ENCODE measurements at regions not wholly inside any gene's neighbourhood (a gene's known extent, or its start where the extent isn't known, plus 50 kb on each side); places are given as distances from the start of the nearest gene placed in this dataset.

DNA sequence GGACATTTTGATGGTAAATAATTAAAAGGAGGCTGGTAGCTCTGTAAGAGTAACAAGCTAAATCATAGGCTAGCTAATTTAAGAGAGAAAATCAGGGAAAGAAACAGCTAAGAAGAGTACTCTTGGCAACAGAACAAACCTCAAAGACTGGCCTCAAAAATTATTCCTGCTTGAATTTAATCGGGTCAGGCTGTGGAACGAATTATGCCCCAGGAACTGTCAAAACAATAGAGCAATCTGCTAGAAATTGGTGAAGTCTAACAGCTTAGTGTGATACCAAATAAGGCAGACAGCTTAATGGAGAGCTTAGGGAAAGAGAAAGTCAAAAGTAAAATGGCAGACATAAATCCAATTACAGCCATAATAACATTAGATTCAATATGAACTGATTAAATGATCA is 215.7 kb downstream of the MREG start:
- Histone ChIP-seq H3F3A (ENCODE audit: control insufficient read depth, insufficient read depth) (no peaks in the 10 kb centered on the region), H3K4me3 (ENCODE audit: low read length) (no peak overlapping the region), H3K4me1 (ENCODE audit: control insufficient read depth, low read length) (no peaks in the 10 kb centered on the region), H3K4me2 (ENCODE audit: low read length) (no peak overlapping the region), H3K79me2 (ENCODE audit: control insufficient read depth, low read length) (no peaks in the 10 kb centered on the region), H3K9me3 (ENCODE audit: control insufficient read depth, insufficient read depth, low read length) (no peaks in the 10 kb centered on the region), H4K20me1 (ENCODE audit: control insufficient read depth, insufficient read depth, low read depth, low read length) (no peaks in the 10 kb centered on the region), H3K9me2 (replicated peaks; ENCODE audit: control insufficient read depth, low read length) (no peaks in the 10 kb centered on the region), H3K36me3 (ENCODE audit: control insufficient read depth, low read length) (no peaks in the 10 kb centered on the region), H3K27me3 (ENCODE audit: control insufficient read depth, low read length) (no peaks in the 10 kb centered on the region), H3K27ac (ENCODE audit: low read depth, low read length) (no peak overlapping the region)
- TF ChIP-seq EZH2phosphoT487 (IDR thresholded peaks at IDR 0.05; ENCODE audit: borderline replicate concordance, low read length) = no peak
- TF ChIP-seq, protein P1, sequence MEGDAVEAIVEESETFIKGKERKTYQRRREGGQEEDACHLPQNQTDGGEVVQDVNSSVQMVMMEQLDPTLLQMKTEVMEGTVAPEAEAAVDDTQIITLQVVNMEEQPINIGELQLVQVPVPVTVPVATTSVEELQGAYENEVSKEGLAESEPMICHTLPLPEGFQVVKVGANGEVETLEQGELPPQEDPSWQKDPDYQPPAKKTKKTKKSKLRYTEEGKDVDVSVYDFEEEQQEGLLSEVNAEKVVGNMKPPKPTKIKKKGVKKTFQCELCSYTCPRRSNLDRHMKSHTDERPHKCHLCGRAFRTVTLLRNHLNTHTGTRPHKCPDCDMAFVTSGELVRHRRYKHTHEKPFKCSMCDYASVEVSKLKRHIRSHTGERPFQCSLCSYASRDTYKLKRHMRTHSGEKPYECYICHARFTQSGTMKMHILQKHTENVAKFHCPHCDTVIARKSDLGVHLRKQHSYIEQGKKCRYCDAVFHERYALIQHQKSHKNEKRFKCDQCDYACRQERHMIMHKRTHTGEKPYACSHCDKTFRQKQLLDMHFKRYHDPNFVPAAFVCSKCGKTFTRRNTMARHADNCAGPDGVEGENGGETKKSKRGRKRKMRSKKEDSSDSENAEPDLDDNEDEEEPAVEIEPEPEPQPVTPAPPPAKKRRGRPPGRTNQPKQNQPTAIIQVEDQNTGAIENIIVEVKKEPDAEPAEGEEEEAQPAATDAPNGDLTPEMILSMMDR (IDR thresholded peaks at IDR 0.05; ENCODE audit: low read depth, low read length, poor library complexity, severe bottlenecking) = no peak

DNA sequence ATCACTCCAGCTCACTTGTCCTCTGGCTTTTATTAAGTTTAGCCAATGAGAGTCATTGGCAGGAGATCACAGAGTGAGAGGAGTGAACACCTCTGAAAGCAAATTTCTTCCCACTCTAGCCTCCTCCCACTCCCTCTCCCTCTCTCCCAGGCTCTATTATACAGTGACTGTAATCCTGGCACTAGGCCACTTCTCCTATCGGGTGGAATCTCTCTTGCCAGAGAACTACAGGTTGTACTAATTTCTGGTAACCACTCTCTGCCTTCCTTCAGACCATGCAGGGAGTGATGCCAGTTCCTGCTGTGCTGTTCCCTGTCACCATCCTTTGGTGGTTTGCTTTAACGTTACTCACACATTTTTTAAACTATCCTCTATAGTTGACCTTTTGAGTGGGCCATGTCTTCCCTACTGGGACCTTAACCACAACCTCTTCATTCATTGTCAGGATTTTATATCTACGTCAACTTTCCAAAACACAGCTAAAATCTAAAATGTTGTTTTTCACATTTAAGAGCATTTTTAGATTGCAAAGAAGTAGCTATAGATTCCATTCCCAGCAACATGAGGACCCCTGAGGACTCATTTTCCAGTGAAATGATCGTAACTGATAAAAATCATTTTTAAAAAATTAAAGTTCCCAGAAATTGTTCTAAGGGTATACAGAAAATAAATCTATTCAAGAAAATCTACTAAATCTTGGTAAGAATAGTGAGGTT is 217.1 kb downstream of the MREG start:
- no peak overlapping the region for H3K27ac ChIP-seq (ENCODE audit: low read depth, low read length)
- H3F3A ChIP-seq (ENCODE audit: control insufficient read depth, insufficient read depth) = no peaks in the 10 kb centered on the region
- H3K4me2 ChIP-seq (ENCODE audit: low read length) = no peak overlapping the region

DNA sequence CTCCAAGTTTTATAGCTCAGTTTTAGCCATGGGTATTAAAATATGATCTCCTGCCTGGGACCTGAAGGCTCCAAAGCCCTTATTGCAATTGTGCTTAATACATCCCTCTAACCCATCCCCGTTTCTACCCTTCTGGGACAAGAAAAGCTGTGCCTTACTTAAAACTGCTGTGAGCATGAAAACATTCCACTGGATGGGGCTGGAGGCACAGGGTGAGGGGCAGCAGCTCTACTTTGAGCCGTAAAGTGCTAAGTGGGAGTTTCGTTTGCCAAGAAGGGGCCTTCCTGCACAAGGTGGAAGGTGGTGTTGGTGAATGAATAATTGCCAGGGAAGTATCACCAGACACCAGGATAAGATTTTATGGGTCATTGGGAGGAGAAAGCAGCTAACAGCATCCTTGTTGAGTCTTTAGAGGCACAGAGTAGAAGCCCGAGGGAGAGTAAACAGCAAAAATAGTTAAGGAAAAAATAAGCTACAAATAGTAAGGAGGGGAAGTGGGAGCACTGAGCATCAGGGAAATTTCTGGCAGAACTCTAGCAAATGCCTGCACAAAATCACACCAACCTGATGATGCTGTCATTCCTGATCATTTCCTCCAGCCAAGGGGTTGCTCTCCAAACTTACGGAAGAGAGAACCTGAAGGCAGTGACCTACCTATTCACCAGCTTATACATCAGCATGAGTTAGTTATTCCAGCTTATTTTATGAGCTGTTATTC is 218.4 kb downstream of the MREG start:
- Histone ChIP-seq H3K9me2 (replicated peaks; ENCODE audit: control insufficient read depth, low read length) (no peaks in the 10 kb centered on the region), H3K27me3 (ENCODE audit: control insufficient read depth, low read length) (no peaks in the 10 kb centered on the region), H3K36me3 (ENCODE audit: control insufficient read depth, low read length) (no peaks in the 10 kb centered on the region), H3K9me3 (ENCODE audit: control insufficient read depth, insufficient read depth, low read length) (no peaks in the 10 kb centered on the region), H3K79me2 (ENCODE audit: control insufficient read depth, low read length) (no peaks in the 10 kb centered on the region), H3K4me1 (ENCODE audit: control insufficient read depth, low read length) (no peaks in the 10 kb centered on the region), H3F3A (ENCODE audit: control insufficient read depth, insufficient read depth) (no peaks in the 10 kb centered on the region), H3K4me3 (ENCODE audit: low read length) (no peak overlapping the region), H3K4me2 (ENCODE audit: low read length) (no peak overlapping the region), H4K20me1 (ENCODE audit: control insufficient read depth, insufficient read depth, low read depth, low read length) (no peaks in the 10 kb centered on the region), H3K27ac (ENCODE audit: low read depth, low read length) (no peak overlapping the region)
- TF ChIP-seq, protein P1 (IDR thresholded peaks at IDR 0.05; ENCODE audit: low read depth, low read length, poor library complexity, severe bottlenecking) = no peak
- TF ChIP-seq EZH2phosphoT487 (IDR thresholded peaks at IDR 0.05; ENCODE audit: borderline replicate concordance, low read length) = no peak

More for the DNA sequence above, 217.1 kb downstream of the MREG start:
- no peaks in the 10 kb centered on the region for H3K4me1 ChIP-seq (ENCODE audit: control insufficient read depth, low read length)
- H3K9me3 ChIP-seq (ENCODE audit: control insufficient read depth, insufficient read depth, low read length) = no peaks in the 10 kb centered on the region
- no peaks in the 10 kb centered on the region for H3K27me3 ChIP-seq (ENCODE audit: control insufficient read depth, low read length)
- no peaks in the 10 kb centered on the region for H3K36me3 ChIP-seq (ENCODE audit: control insufficient read depth, low read length)
- TF ChIP-seq, protein P1 (IDR thresholded peaks at IDR 0.05; ENCODE audit: low read depth, low read length, poor library complexity, severe bottlenecking) = no peak
- no peak for TF ChIP-seq EZH2phosphoT487 (IDR thresholded peaks at IDR 0.05; ENCODE audit: borderline replicate concordance, low read length)
- no peak overlapping the region for H3K4me3 ChIP-seq (ENCODE audit: low read length)
- no peaks in the 10 kb centered on the region for H4K20me1 ChIP-seq (ENCODE audit: control insufficient read depth, insufficient read depth, low read depth, low read length)
- no peaks in the 10 kb centered on the region for H3K9me2 ChIP-seq (replicated peaks; ENCODE audit: control insufficient read depth, low read length)
- no peaks in the 10 kb centered on the region for H3K79me2 ChIP-seq (ENCODE audit: control insufficient read depth, low read length)

Data from DOHH2 (cell line).